ENCODE measurements at regions not wholly inside any gene's neighbourhood (a gene's known extent, or its start where the extent isn't known, plus 50 kb on each side); places are given as distances from the start of the nearest gene placed in this dataset.

DNA sequence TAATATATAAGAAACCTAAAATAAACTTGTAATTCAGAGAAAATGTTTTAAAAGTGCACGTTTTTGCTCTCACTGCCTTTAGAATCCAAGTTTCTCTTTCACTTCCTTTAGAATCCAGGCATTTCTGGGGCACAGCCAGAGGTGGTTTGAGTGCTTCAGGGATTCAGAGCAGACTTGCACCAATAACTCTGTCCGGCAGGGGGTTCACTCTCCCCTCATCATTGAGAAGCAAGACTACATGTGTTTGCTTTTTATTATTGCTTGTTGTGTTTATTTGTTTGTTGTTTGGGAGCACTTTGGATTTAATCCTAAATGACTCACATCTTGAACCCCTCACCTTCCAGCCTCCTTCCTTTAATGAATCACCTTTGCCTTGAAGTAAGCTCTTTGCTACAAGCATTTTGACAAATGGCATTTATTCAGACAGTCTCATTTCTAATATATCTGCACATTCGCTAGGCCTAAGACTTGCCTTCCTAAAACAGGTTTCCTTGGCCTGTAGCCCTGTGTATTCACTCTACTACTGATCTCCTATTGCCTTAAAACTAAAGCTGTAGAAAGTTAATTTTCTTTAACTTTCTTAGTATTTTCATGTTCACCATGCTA is 233.5 kb upstream of the ATP5MC3 start:
- TF ChIP-seq, protein P1, sequence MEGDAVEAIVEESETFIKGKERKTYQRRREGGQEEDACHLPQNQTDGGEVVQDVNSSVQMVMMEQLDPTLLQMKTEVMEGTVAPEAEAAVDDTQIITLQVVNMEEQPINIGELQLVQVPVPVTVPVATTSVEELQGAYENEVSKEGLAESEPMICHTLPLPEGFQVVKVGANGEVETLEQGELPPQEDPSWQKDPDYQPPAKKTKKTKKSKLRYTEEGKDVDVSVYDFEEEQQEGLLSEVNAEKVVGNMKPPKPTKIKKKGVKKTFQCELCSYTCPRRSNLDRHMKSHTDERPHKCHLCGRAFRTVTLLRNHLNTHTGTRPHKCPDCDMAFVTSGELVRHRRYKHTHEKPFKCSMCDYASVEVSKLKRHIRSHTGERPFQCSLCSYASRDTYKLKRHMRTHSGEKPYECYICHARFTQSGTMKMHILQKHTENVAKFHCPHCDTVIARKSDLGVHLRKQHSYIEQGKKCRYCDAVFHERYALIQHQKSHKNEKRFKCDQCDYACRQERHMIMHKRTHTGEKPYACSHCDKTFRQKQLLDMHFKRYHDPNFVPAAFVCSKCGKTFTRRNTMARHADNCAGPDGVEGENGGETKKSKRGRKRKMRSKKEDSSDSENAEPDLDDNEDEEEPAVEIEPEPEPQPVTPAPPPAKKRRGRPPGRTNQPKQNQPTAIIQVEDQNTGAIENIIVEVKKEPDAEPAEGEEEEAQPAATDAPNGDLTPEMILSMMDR (IDR thresholded peaks at IDR 0.05) = peak in 3 of 4 experiments; percentile 25 to 58 (median 35)
- TF ChIP-seq POLR2A (IDR thresholded peaks at IDR 0.05) = no peak
- TF ChIP-seq EP300 (IDR thresholded peaks at IDR 0.05) = no peak
